ENCODE measurements at regions not wholly inside any gene's neighbourhood (a gene's known extent, or its start where the extent isn't known, plus 50 kb on each side); places are given as distances from the start of the nearest gene placed in this dataset.

DNA sequence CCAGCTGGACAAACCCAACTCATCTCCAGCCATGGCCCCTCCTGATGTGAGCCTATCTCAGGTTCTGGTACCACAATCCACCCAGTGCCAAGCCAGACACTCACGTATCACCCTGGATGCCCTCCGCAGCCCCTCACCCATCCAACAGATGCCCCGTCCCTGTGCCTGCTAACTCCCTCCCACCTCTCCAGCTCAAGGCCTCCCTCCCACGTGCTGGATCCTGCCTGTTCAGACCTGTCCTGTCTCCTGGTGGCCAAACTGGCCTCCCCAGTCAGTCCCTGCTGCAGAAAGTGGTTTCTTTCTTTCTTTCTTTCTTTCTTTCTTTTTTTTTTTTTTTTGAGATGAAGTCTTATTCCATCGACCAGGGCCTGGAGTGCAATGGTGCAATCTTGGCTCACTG lies 86.2 kb downstream of the RRM2 start:
- TF ChIP-seq, protein P1, sequence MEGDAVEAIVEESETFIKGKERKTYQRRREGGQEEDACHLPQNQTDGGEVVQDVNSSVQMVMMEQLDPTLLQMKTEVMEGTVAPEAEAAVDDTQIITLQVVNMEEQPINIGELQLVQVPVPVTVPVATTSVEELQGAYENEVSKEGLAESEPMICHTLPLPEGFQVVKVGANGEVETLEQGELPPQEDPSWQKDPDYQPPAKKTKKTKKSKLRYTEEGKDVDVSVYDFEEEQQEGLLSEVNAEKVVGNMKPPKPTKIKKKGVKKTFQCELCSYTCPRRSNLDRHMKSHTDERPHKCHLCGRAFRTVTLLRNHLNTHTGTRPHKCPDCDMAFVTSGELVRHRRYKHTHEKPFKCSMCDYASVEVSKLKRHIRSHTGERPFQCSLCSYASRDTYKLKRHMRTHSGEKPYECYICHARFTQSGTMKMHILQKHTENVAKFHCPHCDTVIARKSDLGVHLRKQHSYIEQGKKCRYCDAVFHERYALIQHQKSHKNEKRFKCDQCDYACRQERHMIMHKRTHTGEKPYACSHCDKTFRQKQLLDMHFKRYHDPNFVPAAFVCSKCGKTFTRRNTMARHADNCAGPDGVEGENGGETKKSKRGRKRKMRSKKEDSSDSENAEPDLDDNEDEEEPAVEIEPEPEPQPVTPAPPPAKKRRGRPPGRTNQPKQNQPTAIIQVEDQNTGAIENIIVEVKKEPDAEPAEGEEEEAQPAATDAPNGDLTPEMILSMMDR (conservative IDR thresholded peaks at IDR 0.05 in 1 of 2, IDR thresholded peaks at IDR 0.05 in 1 of 2; ENCODE audit: low read depth in 1 of 2, low read length in 2 of 2) = no peak
- no peak for TF ChIP-seq EZH2 (IDR thresholded peaks at IDR 0.05; ENCODE audit: low read length, missing control alignments)
